GM12878 (cell line): ENCODE measurements at regions not wholly inside any gene's neighbourhood (a gene's known extent, or its start where the extent isn't known, plus 50 kb on each side); places are given as distances from the start of the nearest gene placed in this dataset.

Experiments
- ATAC-seq: fragments of 200-7000 bp; cut with Tn5 transposase; 3 replicates; pipeline ENCODE4 v1.9.1; 2020; ENCODE audit warnings: mild to moderate bottlenecking, moderate library complexity
- BruUV-seq: library from RNA; stranded (reverse); fragments of 400-500 nt; replicated peaks from 2 replicates; lab custom pipeline; 2021; lab: Mats Ljungman, UMichigan
- CTCF ChIA-PET: fragments of 300-600 bp; sonication (Branson Sonifier 250); formaldehyde crosslinking; extraction: SDS; loops from one replicate; lab custom pipeline; 2021; ENCODE audit warnings: inconsistent platforms; lab: Yijun Ruan, JAX
- POLR2A ChIA-PET: fragments of 350-600 bp; formaldehyde crosslinking; extraction: SDS; loops from one replicate; lab custom pipeline; 2021; ENCODE audit warnings: inconsistent platforms; lab: Charles Lee
- RAD21 ChIA-PET: fragments of 300-600 bp; sonication (Branson Sonifier 250); formaldehyde crosslinking; loops from one replicate; lab custom pipeline; 2023; ENCODE audit warnings: antibody characterized with exemption; ENCODE audit not compliant: unreplicated experiment; lab: Charles Lee
- SMC1A ChIA-PET: fragments of 300-600 bp; sonication (Branson Sonifier 250); formaldehyde crosslinking; loops from one replicate; lab custom pipeline; 2023; ENCODE audit not compliant: unreplicated experiment, uncharacterized antibody; lab: Charles Lee
- DNase-seq: peaks from one replicate; pipeline ENCODE4 v3.0.0-alpha.2; 2011; ENCODE audit warnings: low read depth, low spot score
- FAIRE-seq: peaks from 3 replicates; lab custom pipeline; 2011; peaks lifted over from hg19 to GRCh38; lab: Jason Lieb, UNC
- H2AFZ ChIP-seq: 2 replicates; pipeline ENCODE4 v1.6.0; 2011; ENCODE audit warnings: low read depth, low read length, control low read depth; ENCODE audit not compliant: control insufficient read depth
- H3K27ac ChIP-seq: 2 replicates; pipeline ENCODE4 v1.5.1; 2011; ENCODE audit warnings: control low read depth; ENCODE audit not compliant: control insufficient read depth, insufficient read depth
- H3K27me3 ChIP-seq, 2 experiments: replicated peaks in 1 of 2; 2 replicates each; pipeline versions ENCODE4 v1.6.0 to v1.6.1; 2011; ENCODE audit warnings: low read length in 1 of 2; ENCODE audit not compliant: control insufficient read depth in 2 of 2, insufficient read depth in 2 of 2
- H3K36me3 ChIP-seq, 2 experiments: 2 replicates each; pipeline ENCODE4 v1.5.1; 2011; ENCODE audit warnings: low read length in 1 of 2; ENCODE audit not compliant: control insufficient read depth in 2 of 2, insufficient read depth in 2 of 2
- H3K4me1 ChIP-seq: 2 replicates; pipeline ENCODE4 v1.6.1; 2011; ENCODE audit warnings: mild to moderate bottlenecking, low read length, moderate library complexity, mixed read lengths; ENCODE audit not compliant: control insufficient read depth, insufficient read depth
- H3K4me2 ChIP-seq: 2 replicates; pipeline ENCODE4 v1.6.0; 2011; ENCODE audit warnings: control low read depth; ENCODE audit not compliant: control insufficient read depth, insufficient read depth
- H3K4me3 ChIP-seq: fragments of 200-600 bp; sonication (generic); 2 replicates; pipeline ENCODE4 v1.5.1; 2016
- H3K79me2 ChIP-seq: 2 replicates; pipeline ENCODE4 v1.6.0; 2011; ENCODE audit warnings: low read length; ENCODE audit not compliant: control insufficient read depth, insufficient read depth
- H3K9ac ChIP-seq: 2 replicates; pipeline ENCODE4 v1.8.0; 2011; ENCODE audit warnings: low read length, control low read depth, mixed read lengths; ENCODE audit not compliant: control insufficient read depth, insufficient read depth
- H3K9me3 ChIP-seq: replicated peaks from 3 replicates; pipeline ENCODE4 v1.5.1; 2011; ENCODE audit warnings: mild to moderate bottlenecking, low read length; ENCODE audit not compliant: control insufficient read depth, insufficient read depth
- H4K20me1 ChIP-seq: 2 replicates; pipeline ENCODE4 v1.6.0; 2011; ENCODE audit not compliant: control insufficient read depth, insufficient read depth
- CBFB ChIP-seq: IDR thresholded peaks from 2 replicates; pipeline ENCODE4 v1.6.1; 2016; ENCODE audit warnings: antibody characterized with exemption, low read depth
- CEBPB ChIP-seq, 2 experiments: fragments of 150-350 bp in 1 of 2; IDR thresholded peaks; 2 replicates each; pipeline ENCODE4 v1.6.1; 2012 to 2014; ENCODE audit warnings: low read depth in 2 of 2, low read length in 2 of 2, borderline replicate concordance in 1 of 2, inconsistent platforms in 1 of 2
- DPF2 ChIP-seq: fragments of 450-650 bp; IDR thresholded peaks from 2 replicates; pipeline ENCODE4 v1.6.1; 2017; ENCODE audit warnings: mild to moderate bottlenecking
- FOS ChIP-seq: IDR thresholded peaks from 3 replicates; pipeline ENCODE4 v1.6.1; 2011; ENCODE audit warnings: borderline replicate concordance; ENCODE audit not compliant: insufficient read length; ENCODE audit errors: extremely low read depth
- MXI1 ChIP-seq: fragments of 150-350 bp; IDR thresholded peaks from 2 replicates; pipeline ENCODE4 v1.6.1; 2011; ENCODE audit warnings: low read depth, mild to moderate bottlenecking, inconsistent platforms, low read length, improper control_type of control experiment
- NR2C2 ChIP-seq: IDR thresholded peaks from 2 replicates; pipeline ENCODE4 v1.6.1; 2011; ENCODE audit warnings: borderline replicate concordance, low read depth; ENCODE audit not compliant: control insufficient read depth, insufficient read length
- NRF1 ChIP-seq: conservative IDR thresholded peaks from 2 replicates; pipeline ENCODE4 v1.6.1; 2011; ENCODE audit warnings: mild to moderate bottlenecking, low read depth, low read length, improper control_type of control experiment
- PAX5 ChIP-seq: IDR thresholded peaks from 2 replicates; pipeline ENCODE4 v1.6.1; 2011; ENCODE audit warnings: low read depth, low read length, borderline replicate concordance
- POLR2A ChIP-seq: IDR thresholded peaks from 2 replicates; pipeline ENCODE4 v1.6.1; 2011; ENCODE audit warnings: low read depth, mild to moderate bottlenecking, low read length
- POLR2AphosphoS5 ChIP-seq: IDR thresholded peaks from 2 replicates; pipeline ENCODE4 v1.6.1; 2011; ENCODE audit warnings: mild to moderate bottlenecking, low read length, inconsistent platforms
- SIN3A ChIP-seq: IDR thresholded peaks from 2 replicates; pipeline ENCODE4 v1.6.1; 2012; ENCODE audit warnings: low read depth, low read length, improper control_type of control experiment
- SPI1 ChIP-seq: IDR thresholded peaks from 2 replicates; pipeline ENCODE4 v1.6.1; 2011; ENCODE audit warnings: low read depth, mild to moderate bottlenecking, low read length, moderate library complexity, borderline replicate concordance; ENCODE audit not compliant: insufficient read depth
- SUZ12 ChIP-seq: fragments of 200-600 bp; sonication (generic); IDR thresholded peaks from one replicate; pipeline ENCODE4 v1.6.1; 2018; ENCODE audit warnings: antibody characterized with exemption, mild to moderate bottlenecking; ENCODE audit not compliant: unreplicated experiment
- TAF1 ChIP-seq: IDR thresholded peaks from 2 replicates; pipeline ENCODE4 v1.6.1; 2011; ENCODE audit warnings: mild to moderate bottlenecking, low read depth, low read length, borderline replicate concordance
- TARDBP ChIP-seq: IDR thresholded peaks from 2 replicates; pipeline ENCODE4 v1.6.1; 2016; ENCODE audit warnings: borderline replicate concordance
- USF2 ChIP-seq: IDR thresholded peaks from 2 replicates; pipeline ENCODE4 v1.6.1; 2011; ENCODE audit warnings: low read depth, low read length, improper control_type of control experiment, borderline replicate concordance
- ZNF207 ChIP-seq: fragments of 450-650 bp; IDR thresholded peaks from 2 replicates; pipeline ENCODE4 v1.6.1; 2014; ENCODE audit warnings: antibody characterized with exemption, mild to moderate bottlenecking, borderline replicate concordance
- ZNF217 ChIP-seq: fragments of 450-650 bp; IDR thresholded peaks from 2 replicates; pipeline ENCODE4 v1.6.1; 2017; ENCODE audit warnings: antibody characterized with exemption, mild to moderate bottlenecking
- ZNF24 ChIP-seq: fragments of 450-650 bp; IDR thresholded peaks from 2 replicates; pipeline ENCODE4 v1.6.1; 2017; ENCODE audit warnings: antibody characterized with exemption, mild to moderate bottlenecking
- WGBS: methylation state at CpG from one replicate; pipeline ENCODE4 v1.1.6; 2016; ENCODE audit warnings: low lambda C conversion rate; ENCODE audit not compliant: insufficient replicate concordance, insufficient coverage; ENCODE audit errors: missing lambda C conversion rate; 5-methylcytosine and 5-hydroxymethylcytosine counted together
- in situ Hi-C: fragments of 300-500 bp; cut with MboI; formaldehyde crosslinking; loops from 9 replicates; pipeline ENCODE4 v1.14.3; 2018; ENCODE audit warnings: mixed read lengths
- intact Hi-C: fragments of 100-400 bp; cut with micrococcal nuclease; formaldehyde crosslinking; loops from one replicate; pipeline ENCODE4 v1.14.2; 2022; ENCODE audit not compliant: unreplicated experiment
- TF ChIP-seq, protein P1 (sequence below): fragments of 450-650 bp; IDR thresholded peaks from 2 replicates; pipeline ENCODE4 v1.6.1; 2017; ENCODE audit warnings: mild to moderate bottlenecking, moderate library complexity

DNA sequence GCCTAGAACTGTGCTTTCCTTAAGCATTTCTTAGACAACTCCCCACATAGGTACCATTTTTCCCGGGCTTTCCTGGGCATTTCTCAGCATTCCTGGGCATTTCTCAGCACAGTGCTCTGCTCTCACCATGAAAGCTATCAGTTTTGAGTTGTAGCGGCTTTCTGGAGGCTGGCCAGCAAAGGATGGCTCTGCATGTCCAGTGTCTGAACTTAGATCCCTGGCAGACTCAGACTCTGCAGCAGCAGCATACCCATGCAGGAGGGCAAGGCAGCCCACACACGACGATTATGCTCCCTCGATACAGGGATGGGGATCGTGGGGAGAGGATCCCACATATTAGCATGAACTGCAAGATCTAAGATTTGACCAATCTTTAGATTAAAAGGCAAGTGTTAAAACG lies 248.9 kb upstream of the MKI67 start (continued):
- TF ChIP-seq USF2: no peak
- TF ChIP-seq ZNF207: no peak
- TF ChIP-seq CEBPB (IDR thresholded peaks at IDR 0.05; ENCODE audit: borderline replicate concordance in 1 of 2, low read depth in 2 of 2, low read length in 2 of 2): no peak
- no peak for TF ChIP-seq SPI1
- no peak for TF ChIP-seq TAF1
- no peak for TF ChIP-seq POLR2AphosphoS5
- no peak for TF ChIP-seq TARDBP
- TF ChIP-seq SIN3A: no peak
- no peak for TF ChIP-seq POLR2A
- TF ChIP-seq ZNF217: no peak
- no peak for TF ChIP-seq CBFB
- TF ChIP-seq, all 136 proteins: peak for 0

DNA sequence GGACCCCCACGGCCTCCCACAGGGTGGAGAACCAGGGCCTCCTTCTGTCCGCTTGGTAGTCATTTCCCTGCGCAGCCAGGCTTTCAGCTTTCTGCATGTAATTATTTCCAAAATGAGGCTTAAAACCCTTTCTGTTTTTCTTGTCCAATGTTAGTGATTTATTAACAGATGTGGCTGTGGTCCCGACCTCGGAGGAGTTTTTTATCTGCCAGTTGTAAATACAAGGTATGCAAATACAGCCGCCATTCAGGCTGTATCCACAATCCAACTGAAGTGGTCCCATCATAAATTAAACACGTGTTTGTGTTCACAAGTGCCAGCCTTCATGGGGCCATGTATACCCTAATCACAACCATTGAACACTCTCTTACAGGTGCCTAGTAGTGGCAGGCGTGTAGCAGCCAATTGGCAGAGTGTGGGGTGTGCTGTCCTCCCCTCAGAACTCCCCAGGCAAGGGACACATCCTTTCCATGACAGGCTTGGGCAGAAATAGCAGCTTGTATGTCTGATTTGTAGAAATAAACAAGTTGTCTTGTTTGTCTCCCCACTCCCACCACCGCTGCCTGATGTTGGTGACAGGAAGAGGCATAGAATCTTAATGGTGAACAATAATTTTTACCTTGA lies 251.3 kb upstream of the MKI67 start:
- no TSS peak for BruUV-seq
- Histone ChIP-seq H3K4me3 (no peak overlapping the region), H3K4me2 (no peak overlapping the region), H3K27me3 (peaks cover 0 to 2% of the 10 kb centered on the region in 2 experiments; a peak in 1 of 4 replicates), H3K36me3 (no peaks in the 10 kb centered on the region), H3K9me3 (no peaks in the 10 kb centered on the region; the same call in 2 of the 3 replicates), H4K20me1 (no peaks in the 10 kb centered on the region), H3K9ac (no peak overlapping the region), H3K4me1 (no peaks in the 10 kb centered on the region; the same call in 1 of the 2 replicates), H3K79me2 (no peaks in the 10 kb centered on the region), H3K27ac (no peak overlapping the region), H2AFZ (no peak overlapping the region)
- DNase-seq (no peak), FAIRE-seq (no peak), ATAC-seq (no peak)
- WGBS: 16% methylated on average over 9 of the region's 9 CpGs
- ChIA-PET CTCF (no interaction called here), POLR2A (no interaction called here), SMC1A (no interaction called here), RAD21 (no interaction called here)
- in situ Hi-C loops (no loop called here), intact Hi-C loops (no loop called here)
- TF ChIP-seq PAX5 (no peak), DPF2 (no peak), SUZ12 (no peak), NRF1 (no peak), MXI1 (no peak), USF2 (no peak), ZNF24 (no peak), NR2C2 (no peak), CEBPB (IDR thresholded peaks at IDR 0.05; ENCODE audit: borderline replicate concordance in 1 of 2, low read depth in 2 of 2, low read length in 2 of 2) (no peak), FOS (no peak)
- TF ChIP-seq, protein P1, sequence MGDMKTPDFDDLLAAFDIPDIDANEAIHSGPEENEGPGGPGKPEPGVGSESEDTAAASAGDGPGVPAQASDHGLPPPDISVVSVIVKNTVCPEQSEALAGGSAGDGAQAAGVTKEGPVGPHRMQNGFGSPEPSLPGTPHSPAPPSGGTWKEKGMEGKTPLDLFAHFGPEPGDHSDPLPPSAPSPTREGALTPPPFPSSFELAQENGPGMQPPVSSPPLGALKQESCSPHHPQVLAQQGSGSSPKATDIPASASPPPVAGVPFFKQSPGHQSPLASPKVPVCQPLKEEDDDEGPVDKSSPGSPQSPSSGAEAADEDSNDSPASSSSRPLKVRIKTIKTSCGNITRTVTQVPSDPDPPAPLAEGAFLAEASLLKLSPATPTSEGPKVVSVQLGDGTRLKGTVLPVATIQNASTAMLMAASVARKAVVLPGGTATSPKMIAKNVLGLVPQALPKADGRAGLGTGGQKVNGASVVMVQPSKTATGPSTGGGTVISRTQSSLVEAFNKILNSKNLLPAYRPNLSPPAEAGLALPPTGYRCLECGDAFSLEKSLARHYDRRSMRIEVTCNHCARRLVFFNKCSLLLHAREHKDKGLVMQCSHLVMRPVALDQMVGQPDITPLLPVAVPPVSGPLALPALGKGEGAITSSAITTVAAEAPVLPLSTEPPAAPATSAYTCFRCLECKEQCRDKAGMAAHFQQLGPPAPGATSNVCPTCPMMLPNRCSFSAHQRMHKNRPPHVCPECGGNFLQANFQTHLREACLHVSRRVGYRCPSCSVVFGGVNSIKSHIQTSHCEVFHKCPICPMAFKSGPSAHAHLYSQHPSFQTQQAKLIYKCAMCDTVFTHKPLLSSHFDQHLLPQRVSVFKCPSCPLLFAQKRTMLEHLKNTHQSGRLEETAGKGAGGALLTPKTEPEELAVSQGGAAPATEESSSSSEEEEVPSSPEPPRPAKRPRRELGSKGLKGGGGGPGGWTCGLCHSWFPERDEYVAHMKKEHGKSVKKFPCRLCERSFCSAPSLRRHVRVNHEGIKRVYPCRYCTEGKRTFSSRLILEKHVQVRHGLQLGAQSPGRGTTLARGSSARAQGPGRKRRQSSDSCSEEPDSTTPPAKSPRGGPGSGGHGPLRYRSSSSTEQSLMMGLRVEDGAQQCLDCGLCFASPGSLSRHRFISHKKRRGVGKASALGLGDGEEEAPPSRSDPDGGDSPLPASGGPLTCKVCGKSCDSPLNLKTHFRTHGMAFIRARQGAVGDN: no peak
